ENCODE measurements at regions not wholly inside any gene's neighbourhood (a gene's known extent, or its start where the extent isn't known, plus 50 kb on each side); places are given as distances from the start of the nearest gene placed in this dataset.
"Not testable (repeated sequence)": the region's sequence is repeated elsewhere in the genome, so short reads cannot be mapped to it uniquely, and the experiment has no call there.

DNA sequence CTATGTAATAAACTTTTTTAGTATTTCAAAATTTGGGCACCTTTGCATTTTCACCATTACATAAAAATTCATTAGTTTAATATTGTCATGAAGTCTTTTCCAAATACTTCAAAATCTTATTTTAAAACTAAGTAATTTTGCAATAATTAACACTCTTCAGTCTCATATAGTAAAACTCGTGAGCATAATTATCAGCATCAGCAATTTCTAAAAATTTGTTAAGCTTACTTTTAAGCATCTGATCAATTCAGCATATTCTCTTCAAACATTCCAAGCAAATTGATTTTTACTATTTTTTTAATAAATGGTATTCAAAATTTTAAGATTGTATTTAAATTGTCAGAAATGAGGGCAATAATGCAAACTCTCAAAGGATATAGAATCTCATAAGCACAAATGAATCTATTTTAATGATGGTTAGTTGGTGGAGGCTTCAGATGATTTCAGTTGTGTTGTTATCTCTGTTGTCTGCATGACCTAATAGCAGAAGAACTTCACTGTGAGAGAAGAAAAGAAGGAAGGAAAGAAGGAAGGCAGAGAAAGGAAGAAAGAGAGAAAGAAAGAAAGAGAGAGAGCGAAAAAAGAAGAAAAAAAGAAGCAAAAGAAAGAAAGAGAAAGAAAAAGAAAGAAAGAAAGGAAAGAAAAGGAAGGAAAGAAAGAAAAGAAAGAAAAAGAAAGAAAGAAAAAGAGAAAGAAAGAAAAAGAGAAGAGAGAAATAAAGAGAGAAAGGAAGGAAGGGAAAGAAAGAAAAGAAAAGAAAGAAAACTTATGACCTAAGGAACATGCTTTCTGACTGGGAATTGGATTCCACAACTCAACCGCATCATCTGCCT, 860.5 kb downstream of the NCAM2 start:
- no peak for DNase-seq (ENCODE audit: low spot score)

DNA sequence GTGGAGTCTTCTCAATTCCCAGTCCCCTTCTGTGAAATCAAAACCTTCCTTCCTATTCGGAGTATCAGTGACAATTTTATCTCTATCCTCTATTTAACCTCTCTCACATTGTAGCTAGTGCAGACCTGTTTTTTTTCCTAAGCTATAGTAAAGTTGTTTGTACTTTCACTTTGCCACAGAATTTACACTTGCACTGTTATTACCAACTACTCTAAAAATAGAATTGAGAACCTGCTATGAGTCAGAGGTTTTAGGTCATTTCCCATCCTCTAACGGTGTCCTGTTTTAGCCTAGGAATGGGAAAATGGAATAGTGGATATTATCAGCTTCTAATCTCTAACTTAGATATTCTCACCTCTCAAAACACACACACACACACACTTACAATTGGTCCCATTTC, 862.7 kb downstream of the NCAM2 start:
- no peak for DNase-seq (ENCODE audit: low spot score)

DNA sequence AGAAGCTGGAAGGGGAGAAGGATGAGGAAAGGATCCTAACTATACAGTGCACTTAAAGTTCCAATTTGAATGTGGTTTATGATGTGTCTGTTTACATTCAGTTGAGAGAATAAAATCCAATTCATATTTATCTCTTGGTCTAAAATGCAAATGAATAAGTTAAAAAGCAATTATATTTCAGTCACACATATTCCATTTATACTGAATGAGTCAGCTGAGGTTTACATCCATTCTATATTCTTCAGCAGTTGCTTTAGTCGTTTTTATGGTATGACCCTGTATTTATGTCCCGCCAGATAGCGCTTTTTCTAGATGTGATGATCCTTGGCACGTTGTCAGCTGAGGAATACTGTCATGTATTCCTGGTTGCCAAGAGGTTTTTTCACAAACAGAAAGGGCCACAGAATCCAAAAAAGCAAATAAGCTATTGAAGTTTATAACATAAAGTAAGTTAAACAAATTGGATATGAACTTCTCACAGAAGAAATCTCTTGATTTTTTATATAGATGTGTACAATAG, 866.2 kb downstream of the NCAM2 start:
- no peak for DNase-seq (ENCODE audit: low spot score)

DNA sequence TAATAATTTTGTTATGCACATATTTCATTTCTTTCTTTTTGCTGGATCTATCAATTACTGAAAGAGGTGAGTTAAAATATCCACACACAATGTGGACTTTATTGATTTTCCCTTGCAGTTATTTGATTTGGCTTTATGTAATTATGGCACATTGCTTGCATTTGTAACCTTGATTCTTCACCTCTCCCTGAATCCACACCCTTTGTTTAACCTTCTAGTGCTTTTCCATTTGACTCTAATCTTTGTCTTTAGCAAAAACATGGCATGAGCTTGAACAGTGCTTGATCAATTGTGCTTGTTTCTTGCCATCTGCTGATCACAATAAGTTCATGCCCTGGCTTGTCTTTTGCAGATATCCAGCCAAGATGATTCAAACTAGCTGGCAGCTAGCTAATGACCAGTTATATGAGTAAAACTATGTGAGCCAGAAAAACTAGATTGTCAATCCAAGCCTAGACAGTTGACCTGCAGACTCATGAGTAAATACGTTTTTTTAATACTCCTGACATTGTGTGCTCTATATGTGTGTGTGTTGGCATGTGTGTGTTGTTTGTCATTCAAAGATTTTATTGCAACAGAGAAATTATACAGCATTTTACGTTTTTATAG, 899.2 kb downstream of the NCAM2 start:
- DNase-seq (ENCODE audit: low spot score): no peak

DNA sequence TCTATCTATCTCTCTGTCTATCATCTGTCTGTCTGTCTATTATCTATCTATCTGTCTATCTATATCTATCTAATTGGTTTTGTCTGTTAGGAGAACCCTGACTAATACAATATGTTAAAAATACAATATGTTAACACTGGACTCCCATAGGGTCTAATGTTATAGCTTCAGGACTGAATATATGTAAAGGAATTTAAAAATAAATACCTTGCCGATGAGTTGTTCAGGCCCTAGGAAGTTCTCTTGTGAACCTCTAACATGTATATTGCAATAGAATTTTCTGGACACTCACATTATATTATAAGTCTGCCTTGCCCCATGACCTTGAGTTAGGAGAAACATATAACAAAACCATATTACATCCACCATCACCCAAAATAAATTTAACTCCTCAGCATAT, 900.6 kb downstream of the NCAM2 start:
- DNase-seq (ENCODE audit: low spot score): no peak

DNA sequence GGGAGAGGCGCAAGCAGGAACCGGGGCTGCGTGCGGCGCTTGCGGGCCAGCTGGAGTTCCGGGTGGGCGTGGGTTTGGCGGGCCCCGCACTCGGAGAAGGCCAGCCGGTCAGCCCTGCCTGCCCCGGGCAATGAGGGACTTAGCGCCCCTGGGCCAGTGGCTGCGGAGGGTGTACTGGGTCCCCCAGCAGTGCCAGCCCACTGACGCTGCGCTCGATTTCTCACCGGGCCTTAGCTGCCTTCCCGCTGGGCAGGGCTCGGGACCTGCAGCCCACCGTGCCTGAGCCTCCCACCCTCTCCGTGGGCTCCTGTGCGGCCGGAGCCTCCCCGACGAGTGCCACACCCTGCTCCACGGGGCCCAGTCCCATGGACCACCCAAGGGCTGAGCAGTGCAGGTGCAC, 904.2 kb downstream of the NCAM2 start:
- DNase-seq (ENCODE audit: low spot score): not testable (repeated sequence)

DNA sequence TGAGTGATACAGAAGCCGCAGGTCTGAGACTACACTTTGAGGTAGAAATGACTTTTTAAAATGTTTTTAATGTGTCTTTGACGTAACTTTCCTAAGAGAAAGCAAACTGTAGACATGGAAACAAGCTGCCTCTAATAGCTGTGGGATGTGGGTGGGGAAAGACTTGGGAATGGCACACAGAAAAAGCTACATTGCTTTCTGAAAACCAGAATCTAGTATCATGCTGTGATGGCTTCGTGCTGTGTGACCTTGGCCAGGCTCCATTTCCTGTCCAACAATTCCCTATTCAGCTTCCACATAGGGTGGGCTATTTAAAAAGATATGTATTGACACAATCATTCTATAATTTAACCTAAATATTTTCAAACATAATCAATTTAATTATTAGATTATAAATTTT, 909.1 kb downstream of the NCAM2 start:
- peak; percentile 3 for DNase-seq (ENCODE audit: low spot score)

DNA sequence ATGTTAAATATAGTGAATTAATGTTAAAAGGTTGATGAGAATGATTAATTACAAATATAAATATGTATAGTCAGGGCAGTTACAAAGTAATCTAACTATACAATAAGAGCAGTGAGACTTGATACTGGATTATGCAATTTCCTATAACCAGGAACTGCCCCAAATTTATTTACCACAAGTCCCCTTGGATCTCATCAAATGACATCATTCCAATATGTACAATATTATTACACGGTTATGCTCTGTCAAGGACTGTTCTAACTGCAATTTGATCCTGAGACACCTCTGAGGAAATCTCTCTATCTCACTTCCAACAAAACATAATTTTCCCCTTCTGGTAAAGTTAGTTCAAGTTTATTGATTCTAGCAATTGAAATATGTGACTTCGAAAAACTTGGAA, 917.6 kb downstream of the NCAM2 start:
- no peak for DNase-seq (ENCODE audit: low spot score)

DNA sequence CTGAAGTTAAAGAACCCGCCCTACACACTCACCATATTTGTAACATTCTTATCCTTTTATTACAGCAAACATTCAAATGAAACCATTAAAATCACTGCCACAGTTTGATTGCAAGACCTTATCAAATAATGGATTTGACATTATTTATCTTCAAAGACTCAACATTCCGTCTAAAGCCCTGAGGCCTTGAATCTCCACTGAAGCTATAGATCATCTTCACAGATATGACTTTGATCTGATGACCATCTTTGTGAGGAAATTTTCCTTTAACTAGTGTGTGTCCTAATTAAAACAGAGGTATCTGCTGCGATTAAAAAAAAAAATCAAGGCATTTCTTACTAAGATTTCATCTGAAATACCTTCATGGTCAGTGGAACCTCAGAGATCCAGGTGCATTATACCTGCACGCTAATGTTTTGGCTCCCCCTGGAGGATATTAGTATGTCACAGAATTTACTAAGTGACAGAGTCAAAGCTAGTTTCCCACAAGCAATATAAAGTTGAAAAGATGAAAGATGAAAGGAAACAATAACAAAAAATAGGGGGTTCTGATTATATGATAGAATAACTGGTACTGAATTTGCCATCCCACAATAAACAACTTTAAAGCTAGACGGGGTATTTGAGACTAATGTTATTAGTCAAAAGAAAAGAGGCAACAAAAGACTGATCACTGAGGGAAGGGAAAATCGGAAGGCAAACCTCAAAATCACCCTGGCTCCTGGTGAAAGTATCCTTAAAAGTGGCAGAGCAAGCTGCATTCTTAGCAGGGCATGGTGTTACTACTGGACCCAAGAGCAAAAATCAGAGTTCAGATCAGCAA, 923.4 kb downstream of the NCAM2 start:
- peak; percentile 15 for DNase-seq (ENCODE audit: low spot score)

DNA sequence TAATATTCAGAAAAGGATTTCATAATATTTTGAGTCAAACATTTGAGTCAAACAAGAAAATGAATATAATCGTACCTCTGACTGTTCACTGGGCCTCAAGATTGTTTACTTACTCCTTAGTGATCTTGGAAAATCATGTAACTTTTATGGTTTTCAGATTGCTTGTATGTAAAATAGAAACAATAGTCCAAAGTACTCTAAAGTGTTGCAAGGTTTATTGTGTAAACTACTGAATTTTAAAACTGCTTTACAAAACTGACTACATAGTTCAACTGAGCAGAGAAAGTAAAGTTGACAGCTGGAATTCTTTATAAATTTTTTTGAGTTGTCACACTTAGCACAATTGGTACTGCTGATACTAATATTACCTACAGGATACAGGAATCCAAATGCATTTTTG, 931.0 kb downstream of the NCAM2 start:
- DNase-seq (ENCODE audit: low spot score): no peak

DNA sequence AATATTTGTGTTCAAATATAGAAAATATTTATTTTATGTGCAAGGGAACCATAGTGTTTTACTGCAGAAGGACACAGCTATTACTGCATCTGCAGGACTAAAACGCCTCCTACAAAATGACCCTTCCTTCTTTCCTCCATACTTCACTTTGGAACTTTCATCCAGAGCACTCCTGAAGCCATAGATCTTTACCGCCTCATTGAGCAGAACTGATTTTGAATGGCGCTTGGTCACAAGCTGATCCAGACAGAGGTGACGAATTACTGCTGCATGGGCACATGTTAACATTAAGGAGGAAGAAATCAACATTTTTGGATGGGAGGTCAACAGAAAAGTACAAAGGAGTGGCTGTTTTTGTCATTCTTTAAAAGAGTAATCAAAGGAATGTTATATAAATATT, 931.6 kb downstream of the NCAM2 start:
- DNase-seq (ENCODE audit: low spot score): no peak

DNA sequence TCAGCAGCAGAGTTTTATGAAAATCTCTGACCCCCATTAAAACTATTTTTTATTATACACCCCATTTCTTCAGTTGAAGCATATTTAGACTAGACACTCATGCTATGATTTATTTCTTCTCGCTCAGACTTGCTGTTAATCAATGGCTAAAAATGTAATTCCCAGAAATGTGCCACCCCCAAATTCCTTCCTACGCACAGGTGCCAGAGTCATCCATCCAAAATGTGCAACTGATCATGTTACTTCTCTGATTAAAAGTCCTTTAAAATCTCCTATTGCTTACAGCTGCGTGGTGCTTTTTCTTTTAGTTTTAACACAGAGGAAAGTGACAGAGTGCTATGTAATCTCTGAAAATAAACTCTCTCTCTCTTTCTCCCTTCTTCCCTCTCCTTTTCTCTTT, 954.4 kb downstream of the NCAM2 start:
- DNase-seq (ENCODE audit: low spot score): peak; percentile 49

DNA sequence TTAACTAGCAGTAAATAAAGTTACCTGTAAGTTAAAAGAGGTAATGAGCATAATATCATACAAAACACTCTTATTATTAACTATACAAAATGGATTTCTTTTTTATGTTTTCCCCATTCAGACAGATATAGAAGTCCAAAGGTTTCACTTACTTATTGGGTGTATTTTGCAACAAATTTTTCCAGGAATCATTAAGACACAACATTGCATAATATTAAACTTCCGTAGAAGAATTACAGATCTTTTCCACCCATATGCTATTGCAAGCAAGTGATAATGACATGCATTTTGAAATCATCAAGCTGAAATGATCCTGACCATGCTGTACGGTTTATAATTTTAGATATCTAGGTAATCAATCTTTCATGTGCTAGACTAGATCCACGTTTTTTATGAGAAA, 957.0 kb downstream of the NCAM2 start:
- DNase-seq (ENCODE audit: low spot score): no peak

DNA sequence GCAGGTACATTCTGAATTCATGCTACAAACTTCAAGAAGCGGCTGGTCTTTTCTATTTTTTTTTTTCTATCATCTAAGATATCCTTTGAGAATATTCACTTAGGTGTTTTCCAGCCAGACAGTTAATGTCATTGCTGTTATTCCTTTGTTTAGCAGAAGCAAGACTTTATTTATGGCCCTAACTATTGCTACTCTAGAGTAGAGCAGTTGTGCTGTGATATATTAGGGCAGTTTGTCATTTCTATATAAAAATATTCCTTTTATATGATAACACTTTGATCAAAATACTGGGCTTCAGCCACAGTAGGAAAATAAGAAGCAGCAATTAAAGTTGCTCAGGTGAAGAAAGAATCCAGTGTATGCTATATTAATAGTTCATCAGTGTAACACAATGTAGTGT, 959.3 kb downstream of the NCAM2 start:
- no peak for DNase-seq (ENCODE audit: low spot score)

DNA sequence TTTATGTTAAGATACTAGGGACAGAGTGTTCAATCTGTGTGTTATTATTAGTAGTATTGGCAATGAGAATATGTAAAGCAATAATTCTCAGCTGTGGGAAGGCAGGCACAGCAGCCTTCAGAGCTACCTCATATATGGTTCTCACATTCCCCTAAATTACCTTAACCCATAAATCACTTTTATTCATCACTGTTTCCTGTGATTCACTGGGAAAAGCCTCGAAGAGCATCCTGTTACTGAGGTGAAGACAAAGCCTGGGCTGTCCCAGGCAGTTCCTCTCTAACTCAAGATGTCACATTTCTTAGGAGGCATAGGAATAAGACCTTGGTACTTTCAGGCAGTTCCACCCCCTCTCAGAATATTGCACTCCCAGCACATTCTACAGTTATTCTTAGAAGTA, 965.7 kb downstream of the NCAM2 start:
- DNase-seq (ENCODE audit: low spot score): no peak

DNA sequence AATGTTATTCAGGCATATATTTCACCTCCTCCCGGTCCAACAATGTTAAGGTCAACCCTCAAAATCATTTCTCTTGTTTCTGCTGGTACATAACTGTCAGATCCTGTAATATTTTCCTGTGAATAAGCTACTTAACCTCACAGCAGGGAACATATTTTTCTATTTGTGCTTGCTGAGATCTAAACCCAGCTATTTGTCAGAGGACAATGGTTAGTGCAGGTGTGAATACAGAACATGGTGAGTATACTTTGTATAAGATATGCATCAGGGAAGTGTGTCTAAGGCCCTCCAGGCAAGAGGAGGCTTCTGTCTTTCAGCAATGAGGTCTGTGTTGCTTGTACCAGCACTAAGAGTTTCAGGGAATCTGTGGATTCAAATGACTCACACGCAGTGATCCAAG, 970.6 kb downstream of the NCAM2 start:
- DNase-seq (ENCODE audit: low spot score): no peak

DNA sequence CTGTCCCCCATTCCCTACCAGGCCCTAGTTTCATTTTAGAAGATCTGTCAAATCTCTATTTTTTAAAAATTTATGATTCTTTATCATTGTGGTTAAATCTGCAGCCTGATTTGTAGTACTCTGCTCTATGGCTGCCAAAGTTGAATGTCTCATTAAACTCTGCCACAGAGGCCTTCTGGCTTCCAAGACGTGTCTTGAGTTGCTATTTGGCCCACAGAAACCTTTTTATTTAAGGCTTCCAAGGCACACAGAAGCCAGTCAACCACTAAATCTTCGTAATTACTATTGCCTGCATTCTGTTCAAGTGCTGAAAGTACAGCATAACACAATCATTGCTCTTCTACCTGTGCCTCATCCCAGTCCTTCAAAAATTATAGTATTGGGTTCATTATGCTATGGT, 971.0 kb downstream of the NCAM2 start:
- DNase-seq (ENCODE audit: low spot score): no peak

DNA sequence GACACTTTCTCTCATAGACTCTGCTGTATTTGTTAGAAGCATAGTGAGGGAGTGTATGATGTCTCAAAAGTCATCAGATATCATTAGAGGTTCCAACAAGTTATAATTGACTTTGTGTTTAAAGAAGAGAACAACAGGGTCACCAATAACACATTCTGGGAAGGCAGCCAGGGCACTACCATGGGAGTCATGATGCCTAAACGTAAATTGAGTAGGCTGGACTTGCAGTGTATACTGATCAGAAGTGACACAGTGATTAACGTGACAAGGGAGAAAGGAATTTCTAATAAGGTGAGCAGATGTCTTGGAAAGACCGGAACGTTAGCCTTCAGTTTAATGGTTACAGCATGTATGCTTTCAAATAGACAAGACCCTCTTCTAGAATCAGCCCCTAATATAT, 973.2 kb downstream of the NCAM2 start:
- no peak for DNase-seq (ENCODE audit: low spot score)

DNA sequence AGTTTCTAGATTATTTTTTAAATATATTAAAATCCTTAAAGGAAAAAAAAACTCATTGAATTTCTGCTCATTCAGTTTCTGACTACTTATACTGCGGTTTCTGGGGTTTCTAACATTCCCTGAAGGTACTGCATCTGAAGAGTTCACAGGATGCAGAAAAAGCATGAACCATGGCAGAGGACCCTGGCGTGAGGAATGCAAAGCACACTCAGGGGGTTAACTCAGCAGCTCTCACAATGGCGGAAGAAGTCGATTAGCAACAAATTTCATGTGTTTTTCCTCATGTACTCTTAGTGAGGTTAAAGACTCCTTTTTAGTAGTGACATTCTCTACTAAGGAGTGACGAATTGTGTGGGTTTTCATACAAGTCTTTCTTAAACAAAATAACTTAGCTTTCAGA, 975.6 kb downstream of the NCAM2 start:
- DNase-seq (ENCODE audit: low spot score): no peak

DNA sequence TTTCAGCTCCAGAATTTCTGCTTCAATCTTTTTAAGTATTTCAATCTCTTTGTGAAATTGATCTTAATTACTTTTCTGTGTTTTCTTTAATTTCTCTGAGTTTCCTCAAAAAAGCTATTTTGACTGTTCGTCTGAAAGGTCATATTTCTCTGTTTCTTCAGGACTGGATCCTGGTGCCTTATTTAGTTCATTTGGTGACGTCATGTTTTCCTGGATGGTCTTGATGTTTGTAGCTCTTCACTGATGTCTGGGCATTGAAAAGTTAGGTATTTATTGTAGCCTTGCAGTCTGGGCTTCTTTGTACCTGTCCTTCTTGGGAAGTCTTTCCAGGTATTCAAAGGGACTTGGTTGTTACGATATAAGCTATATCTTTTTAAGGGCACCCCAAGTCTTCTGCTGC, 998.7 kb downstream of the NCAM2 start:
- no peak for DNase-seq (ENCODE audit: low spot score)

DNA sequence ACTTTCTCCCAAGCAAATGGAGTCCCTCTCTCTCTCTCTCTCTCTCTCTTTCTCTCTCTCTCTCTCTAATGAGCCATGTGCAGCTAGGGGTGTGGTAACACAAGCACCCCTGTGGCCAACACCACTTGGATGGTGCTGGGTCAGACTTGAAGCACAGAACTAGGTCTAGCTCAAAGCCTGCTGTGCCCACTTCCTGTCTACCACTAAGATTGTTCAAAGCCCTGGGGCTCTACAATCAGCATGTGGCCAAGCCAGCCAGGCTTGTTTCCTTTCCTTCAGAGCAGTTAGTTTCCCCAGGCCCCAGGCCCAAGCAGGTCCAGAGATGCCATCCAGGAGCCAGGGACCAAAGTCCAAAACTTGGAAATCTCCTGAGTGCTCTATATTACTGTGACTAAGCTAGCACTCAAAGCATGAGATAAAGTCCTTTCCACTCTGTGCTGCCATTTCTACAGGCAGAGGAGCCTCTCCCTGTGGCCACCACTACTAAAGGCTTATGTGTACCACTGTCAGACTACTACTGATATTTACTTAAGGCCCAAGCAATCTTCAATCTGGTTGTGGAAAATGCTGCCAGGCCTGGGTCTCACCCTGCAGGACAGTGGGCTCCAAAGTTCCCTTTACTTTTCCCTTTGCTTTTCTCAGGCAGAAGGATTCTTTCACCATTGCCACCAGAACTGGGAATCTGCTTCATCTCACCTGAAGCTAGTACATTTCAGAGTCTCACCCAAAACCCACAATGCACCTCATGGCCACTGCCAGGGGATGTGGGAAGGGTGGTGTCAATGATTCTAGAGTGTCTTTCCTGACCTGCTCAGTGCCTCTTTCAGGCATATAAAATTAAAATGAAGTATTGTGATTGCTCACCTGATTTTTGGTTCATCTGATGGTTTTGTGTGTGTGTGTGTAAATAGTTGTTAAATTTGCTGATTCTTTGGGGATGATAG, 999.5 kb downstream of the NCAM2 start:
- no peak for DNase-seq (ENCODE audit: low spot score)

DNA sequence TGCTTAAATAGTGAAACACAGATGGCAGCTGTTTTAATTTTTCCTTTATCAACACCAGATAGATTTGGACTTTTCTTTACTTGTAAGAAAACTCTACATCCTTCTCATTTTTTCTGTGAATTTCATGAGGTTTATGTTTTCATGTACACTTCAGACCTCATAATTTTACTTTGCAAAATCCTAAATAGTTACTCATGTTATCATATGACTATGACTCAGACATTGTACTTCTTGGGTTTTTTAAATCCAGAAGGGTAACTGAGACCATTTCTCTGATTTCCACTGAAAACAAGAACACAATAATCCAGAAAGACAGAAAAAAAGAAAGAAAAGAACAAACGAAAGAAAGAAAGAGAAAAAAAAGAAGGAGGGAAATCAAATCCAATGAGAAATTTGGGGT, 1021.6 kb downstream of the NCAM2 start:
- DNase-seq (ENCODE audit: low spot score): no peak

Data from Ammon's horn (tissue), 1 donor.